ENCODE measurements at regions not wholly inside any gene's neighbourhood (a gene's known extent, or its start where the extent isn't known, plus 50 kb on each side); places are given as distances from the start of the nearest gene placed in this dataset.
"Not testable (repeated sequence)": the region's sequence is repeated elsewhere in the genome, so short reads cannot be mapped to it uniquely, and the experiment has no call there.

DNA sequence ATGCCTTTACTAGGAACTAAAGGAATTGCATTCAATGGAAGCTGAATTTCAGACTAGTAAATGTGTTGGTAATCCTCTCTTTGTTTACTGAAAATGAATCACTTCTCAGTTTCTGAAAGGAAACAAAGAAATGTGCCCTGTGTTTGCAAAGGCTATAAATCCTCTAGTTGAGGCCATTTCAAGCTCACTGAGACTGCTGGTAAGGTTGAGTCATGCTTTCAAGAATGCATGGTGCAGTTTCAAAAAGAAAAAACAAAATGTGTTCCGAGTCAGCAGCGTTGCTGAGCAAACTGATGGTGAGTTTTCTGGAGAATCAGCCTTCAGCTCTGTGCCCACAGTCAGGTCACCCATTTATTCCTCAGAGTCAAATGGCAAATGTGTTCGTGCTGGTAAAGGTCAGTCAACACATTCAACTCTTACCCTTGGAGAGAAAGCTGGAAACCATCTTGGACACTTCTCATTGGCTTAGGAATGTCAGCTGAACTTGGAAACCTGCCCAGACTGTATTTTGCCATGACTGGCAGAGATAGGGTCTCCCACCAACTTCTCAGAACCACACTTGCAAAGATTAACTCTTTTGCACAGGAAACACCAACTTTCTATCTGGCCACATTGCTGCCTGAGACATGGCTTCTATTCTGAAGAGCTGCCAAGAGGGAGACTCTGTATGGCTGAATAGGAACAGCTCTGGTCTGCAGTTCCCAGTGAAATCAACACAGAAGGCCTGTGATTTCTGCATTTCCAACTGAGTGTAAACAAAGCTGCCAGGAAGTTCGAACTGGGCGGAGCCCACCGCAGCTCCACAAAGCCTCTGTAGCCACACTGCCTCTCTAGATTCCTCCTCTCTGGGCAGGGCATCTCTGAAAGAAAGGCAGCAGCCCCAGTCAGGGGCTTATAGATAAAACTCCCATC lies 484.4 kb downstream of the ATP23 start:
- DNase-seq, result no peak

DNA sequence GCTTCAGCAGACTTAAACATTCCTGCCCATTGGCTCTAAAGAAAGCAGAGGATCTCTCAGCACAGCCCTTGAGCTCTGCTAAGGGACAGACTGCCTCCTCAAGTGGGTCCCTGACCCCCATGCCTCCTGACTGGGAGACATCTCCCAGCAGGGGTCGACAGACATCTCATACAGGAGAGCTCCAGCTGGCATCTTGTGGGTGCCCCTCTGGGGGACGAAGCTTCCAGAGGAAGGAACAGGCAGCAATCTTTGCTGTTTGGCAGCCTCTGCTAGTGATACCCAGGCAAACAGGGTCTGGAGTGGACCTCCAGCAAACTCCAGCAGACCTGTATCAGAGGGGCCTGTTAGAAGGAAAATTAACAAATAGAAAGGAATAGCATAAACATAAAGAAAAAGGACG lies 485.1 kb downstream of the ATP23 start:
- DNase-seq, result not testable (repeated sequence)

DNA sequence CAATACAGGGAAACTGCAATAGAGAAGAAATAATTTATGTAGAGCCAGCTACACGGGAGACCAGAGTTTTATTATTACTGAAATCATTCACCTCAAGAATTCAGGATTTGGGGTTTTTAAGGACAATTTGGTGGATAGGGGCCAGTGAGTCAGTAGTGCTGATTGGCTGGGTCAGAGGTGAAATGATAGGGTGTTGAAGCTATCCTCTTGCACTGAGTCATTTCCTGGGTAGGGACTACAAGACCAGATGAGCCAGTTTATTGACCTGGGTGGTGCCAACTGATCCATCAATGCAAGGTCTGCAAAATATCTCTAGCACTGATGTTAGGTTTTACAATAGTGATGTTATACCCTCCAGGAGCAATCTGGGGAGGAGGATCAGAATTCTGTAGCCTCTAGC lies 486.3 kb downstream of the LRIG3 start:
- no peak for DNase-seq

DNA sequence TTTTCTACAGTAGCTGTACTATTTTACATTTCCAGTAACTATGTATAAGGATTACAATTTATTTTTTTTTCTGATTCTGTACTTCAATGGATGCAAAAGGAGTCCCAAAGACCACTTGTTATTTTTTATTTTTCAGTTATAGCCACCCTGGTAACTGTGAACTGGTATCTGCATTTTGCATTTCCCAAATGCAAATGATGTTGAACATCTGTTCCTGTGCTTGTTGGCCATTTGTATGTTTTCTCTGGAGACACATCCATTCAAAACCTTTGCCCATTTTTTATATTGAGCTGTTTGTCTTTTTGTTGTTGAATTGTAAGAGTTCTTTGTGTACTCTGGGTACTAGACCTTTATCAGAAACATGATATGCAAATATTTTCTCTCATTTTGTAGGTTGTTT lies 485.6 kb downstream of the LRIG3 start:
- DNase-seq, result no peak

DNA sequence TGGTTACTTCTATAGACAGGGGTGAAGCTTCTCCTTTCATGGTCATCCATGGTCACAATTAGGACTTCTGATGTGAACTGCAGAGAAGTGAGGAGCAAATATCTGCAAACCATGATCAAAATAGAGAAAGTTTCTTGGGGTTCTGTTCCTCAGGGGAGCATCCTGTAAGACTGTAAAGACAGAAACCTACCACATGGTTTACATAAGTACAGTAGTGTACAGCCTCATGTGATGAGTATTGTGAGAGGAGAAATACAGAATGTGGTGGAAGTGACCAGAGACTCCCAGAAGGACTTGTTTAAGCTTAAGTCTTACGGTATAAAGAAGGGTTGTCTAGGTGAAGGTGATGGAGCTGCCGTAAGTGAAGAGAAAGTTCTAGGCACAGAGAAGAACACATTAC lies 484.7 kb downstream of the LRIG3 start:
- DNase-seq, result no peak

DNA sequence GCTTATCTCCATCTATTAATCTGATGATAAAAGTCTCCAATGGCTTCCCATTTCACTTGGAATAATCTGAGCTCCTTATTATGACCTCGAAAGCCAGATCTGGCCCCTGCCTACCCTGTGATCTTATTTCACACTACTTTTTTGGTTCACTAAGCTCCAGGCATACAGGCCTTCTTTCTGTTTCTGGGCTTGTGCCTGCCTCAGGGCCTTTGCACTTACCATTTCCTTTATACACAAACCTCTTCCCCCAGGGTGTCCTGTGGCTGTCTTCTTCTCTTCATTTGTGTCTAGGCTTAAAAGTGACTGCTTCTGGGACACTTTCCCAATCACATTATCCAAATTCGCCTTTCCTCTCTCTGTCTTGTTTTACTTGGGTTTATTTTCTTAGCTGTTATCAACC lies 478.8 kb downstream of the LRIG3 start:
- no peak for DNase-seq

DNA sequence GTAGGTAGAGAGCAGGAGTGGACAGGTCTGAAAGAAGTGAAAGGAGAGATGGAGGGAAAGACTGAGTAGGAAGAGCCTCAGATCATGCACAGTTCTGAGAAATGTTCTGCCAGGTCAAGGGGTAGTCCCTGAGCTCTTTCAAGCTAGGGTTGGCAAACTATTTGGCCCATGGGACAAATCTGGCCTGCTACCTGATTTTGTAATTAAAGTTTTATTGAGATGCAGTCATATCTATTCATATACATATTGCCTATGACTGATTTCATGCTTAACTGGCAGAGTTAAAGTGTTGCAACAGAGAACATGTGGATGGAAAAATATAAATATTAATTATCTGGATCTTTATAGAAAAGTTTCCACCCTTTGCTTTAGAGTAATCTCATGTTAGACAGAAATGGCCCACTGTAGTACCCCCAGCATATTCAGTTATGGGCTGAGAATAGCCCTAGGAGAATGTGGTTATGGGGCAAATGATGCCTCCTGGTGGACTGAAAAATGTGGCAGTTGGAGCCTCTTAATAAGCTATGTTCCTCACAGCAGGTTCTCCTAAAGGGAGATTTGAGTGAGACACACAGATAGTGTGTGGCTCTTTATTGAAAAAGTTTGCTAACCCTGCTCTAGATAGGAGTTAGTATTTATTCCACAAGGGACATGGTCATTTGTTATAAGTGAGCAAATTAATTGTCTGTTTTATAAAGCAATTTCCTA lies 476.9 kb downstream of the LRIG3 start:
- DNase-seq, result no peak

DNA sequence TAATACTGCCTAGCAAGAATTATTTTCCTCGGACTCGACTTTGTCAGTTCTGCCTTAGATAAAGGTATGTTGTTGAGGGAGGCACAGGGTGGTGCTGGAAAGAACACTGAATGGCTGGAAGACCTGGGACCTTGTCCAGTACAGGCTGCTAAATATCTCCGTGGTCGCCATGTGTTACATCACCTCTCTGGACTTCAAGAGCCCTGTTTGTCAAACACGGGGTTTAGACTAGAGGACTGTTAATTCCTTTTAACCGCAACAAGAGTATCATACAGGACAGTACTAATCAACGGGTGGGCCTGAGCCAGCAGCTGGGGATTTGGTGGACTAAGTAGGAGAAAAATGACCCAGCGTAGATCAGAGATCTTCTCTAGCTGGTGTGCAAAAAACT lies 476.3 kb downstream of the LRIG3 start:
- DNase-seq, result no peak

DNA sequence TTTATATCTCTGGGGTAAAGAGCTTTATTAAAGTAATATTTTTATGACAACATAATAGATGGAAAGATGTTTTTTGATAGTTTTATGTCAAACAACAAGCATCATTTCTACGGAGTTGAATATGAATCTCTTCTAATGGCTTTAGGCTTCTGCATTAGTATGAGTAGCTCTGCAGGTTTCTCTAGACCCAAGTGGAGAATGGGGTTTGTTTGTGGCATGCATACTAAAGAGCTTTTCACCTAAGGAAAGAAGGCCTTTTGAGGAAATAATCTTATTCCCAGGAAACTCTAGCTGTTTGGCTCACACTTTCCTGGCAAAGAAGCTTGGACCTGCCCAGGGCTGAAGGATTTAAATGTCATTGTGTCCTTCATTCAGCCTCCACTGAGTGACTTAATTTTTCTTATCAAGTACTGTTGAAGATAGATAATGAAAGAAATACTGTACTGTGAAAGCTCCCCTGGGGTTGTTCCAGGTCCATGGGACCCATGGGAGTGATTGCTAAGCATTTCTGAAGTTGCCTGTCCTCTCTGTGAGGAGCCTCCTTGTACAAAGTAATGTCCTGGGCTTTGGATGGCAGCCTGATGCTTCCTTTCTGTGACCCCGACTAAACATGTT lies 469.3 kb downstream of the LRIG3 start:
- DNase-seq, result no peak

DNA sequence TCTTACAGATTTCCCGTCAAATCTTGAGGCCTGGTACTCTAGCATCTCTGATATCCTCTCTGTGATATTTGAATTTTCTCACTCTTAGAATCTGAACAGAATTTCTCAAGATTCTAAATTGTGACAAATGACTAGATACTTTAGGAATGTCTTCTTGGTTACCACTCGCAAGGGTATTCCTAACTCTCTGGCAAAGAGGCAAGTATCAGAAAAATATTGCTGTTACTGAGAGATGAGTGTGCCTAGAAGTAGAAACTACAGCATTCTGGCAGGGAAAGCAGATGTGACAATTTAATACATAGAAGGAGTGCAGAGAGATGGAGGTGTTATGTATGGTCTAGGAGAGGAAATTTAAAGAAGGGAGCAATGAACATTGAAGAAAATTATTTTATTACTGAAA lies 467.8 kb downstream of the LRIG3 start:
- DNase-seq, result no peak

DNA sequence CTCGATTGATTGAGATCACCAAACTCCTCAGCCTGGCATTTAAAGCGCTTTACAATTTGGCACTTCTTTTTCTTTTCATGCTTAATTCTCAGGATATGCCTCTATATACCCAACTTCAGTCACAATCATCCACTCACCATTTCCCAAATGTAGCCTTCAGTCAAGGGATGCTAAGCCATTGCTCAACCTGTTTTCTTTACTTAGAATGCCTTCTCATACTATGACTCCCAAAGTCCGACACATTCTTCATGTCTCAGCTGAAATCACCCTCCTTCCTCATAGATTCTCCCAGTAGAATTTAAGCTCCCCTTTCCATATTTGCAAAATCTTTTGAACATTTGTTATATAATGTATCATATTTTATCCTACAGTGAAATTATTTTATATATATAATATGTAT lies 467.0 kb downstream of the LRIG3 start:
- no peak for DNase-seq

DNA sequence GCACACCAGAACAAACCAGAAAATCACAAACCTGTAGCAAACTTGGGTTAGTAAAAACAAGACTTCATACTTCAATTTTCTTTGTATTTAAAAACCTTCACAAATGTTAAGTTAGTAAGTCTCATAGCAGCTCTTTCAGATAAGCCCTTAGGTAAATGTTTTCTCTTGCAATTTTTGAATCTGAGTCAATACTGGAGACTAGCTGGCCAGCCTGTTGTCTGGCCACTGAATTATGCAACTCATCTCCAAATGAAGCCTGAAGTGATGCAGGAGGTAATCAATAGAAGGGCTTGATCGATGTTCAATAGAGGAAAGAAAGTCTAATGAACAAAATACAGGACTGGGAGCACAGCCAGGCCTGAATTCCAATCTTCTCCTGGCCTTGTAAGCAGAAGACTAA lies 465.2 kb downstream of the LRIG3 start:
- DNase-seq, result no peak

DNA sequence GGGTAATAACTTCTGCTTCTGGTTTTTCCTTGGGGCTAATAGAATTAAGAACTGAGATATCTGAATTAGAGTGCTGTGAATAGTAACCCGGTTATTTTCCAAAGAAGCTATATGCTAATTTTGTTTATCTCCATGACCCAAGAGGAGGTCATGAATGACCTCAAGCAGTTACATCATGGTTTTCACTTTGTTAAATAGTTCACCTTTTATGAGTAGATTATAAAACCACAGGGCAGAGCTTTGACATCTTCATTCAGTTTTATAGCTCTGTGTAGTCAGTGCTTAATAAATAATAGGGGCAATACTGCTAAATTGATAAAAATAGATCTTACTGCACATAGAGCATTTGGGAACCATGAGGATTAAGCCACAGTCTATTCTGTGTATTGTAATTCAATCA lies 462.2 kb downstream of the LRIG3 start:
- no peak for DNase-seq

DNA sequence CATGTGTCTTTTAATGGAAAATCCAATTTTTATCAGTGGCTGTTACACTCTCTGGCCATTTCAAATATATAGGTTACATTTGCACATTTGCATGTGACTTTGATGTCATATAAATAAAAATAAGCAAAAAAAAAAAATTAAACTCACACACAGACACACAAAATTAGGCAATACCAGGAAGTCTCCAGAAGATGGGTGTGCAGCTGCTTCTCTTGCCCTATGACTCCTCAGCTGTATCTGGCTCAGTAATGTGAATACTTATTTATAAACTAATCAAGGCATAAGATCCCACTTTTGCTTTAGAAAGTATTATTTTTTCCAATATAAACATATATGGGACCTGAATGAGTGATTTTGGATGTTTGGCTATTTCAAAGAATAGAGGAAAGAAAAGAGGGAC lies 461.1 kb downstream of the LRIG3 start:
- DNase-seq, result no peak

DNA sequence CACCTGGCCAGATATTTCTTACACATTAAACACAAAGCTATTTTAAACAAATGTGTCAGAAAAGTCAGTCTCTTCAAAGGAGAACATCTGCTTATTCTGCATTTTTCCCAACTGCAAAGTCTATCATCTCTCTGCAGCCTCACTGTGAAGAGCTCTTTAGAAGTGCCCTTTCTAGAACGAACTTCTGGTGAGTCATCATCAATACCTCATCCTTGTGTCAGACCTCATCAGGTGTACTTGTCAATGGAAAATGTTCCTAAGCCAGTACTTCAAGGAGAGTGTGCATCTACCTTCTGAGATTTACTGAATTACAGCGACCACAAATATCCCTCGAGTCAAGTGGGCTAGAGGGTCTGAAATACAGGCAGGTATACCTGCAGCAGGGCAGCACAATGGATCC lies 457.3 kb downstream of the LRIG3 start:
- no peak for DNase-seq

DNA sequence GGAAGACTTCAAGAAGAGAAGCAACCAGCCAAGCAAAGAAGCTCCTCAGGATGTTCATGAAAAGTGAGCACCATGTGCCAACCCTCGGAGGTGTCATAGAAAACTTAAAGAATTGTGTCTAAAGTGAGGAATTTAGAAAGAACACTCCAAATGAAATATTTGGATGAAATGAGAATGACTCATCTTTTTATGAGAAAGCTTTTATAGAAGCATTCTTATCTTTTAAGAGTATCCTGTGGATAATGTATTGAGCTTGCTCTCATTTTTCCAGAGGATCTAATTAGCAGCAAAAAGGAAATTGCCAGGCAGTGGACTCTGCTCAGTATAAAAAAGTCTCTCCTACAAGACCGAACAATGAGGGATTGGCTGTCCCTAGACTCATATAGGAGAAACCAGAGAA lies 454.9 kb downstream of the LRIG3 start:
- DNase-seq, result no peak

DNA sequence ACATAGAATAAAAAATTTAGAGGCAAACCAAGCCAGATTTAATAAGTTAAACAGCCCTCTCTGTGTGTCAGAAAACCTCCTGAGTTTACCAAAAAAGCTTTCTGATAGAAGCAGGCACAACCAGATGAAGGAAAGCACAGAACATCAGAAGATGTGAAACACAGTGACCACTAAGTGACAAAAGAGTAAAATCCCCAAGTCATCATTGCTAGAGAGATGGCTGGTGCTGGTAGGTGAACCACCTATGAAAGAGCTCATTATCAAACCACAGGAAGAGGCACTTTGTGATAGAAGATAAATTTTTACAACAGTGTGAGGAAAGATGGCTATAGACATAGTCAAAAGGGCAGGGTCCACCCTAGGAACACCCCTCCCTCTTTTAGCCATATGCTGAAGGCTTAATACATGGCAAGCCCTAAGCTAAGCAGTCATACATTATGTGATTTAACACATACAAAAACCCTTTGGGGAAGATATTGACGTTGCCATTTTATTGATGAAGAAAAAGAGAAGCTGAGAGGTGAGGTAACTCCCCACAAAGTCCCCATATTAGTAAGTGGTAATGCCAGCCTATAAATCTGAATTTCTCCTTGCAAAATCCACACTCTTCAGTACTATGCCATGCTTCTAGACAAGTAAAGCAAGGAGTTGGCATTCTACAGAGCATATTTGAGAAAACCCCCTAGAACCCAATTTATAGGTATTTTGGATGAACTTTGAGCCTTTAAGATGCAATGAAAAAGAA lies 449.9 kb downstream of the LRIG3 start:
- no peak for DNase-seq

DNA sequence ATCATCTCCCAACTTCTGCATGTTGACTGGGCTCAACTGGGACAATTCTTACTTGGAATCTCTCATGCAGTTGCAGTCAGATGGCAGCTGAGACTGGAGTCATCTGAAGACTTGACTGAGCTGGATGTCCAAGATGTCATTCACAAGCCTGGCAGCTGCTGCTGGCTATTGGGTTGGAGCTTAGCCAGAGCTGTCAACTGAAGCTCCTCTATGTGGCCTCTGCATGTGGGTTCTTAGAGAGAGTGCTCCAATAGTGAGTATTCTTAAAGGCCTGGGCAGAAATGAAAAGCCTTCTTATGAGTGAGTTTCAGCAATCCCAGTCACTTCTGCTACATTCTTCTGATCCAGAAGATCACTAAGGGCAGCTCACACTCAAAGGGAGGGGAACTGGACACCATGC lies 440.9 kb downstream of the LRIG3 start:
- DNase-seq, result no peak

DNA sequence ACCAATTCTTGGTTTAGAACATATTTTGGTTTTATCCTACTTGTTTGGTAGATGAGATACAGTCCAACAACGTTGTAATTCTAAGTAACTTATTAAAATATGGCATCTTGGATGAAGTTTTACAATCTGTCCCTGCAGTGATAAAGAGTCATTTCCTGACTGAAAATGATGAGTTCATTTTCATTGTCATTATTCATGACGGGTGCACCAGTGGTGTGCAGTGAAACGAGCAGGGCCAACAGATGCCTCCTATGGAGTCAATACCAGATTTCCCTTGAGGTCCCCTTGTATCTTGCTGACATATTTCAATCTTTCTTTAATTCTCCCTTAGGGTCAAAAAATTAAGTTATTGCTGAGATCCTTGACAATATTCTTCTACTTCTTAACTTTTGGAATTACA lies 438.5 kb downstream of the LRIG3 start:
- no peak for DNase-seq

DNA sequence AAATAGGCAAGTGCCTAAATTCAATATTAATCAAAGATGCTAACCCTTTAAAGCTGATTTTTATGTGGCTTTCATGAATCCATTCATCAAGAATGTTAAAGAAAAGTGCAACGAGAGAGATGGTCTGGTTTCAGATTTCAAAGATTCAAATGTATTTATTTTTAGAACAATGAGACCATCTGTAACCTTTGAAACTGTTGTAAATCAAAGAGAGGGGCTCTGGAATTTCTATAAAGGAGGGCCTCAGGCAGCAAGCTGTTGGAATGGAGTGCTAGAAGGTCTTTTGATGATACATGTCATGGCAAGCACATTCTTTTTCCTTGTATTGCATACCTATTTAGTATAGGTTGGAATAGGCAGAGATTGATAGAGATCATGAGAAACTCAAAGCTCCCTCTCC lies 433.0 kb downstream of the LRIG3 start:
- no peak for DNase-seq

DNA sequence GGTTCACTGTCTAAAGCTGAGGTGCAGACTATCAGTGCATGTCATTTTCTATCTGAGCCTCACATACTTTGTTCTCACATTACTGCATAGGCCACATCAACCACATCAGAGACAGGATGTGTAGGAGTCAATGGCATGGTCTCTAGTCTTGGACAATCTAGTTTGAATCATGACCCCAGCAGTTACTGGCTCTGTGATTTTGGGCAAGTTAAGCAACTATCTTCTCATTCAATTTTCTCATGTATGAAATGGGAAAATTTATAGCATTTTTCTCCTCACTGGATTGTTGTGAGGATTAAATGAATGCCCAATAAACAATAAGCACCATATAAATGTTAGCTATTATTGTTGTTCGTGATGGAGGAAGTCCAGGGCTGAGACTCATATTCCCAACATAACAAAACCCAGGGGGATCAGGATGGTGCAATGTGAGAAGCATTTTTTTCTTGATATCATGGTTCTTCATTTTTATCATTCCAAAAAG lies 432.6 kb downstream of the LRIG3 start:
- DNase-seq, result no peak

DNA sequence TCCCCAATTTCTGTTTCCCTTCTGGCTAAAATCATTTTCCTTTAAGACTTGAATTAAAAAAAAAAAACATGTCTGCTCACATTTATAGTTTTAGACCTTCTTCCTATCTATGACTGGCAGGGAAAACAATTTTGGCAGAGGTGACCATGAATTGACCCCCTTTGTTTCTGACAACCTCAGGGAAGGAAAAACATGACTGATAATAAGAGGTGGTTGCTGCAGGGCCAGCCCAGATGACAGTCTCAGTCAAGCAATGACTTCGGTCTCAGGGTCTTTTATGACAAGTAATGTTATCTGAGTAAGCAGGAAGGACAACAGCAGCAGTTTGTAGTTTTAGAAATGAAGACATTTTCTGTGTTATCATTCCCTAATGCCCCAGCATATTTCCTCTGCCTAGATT lies 430.9 kb downstream of the LRIG3 start:
- no peak for DNase-seq

DNA sequence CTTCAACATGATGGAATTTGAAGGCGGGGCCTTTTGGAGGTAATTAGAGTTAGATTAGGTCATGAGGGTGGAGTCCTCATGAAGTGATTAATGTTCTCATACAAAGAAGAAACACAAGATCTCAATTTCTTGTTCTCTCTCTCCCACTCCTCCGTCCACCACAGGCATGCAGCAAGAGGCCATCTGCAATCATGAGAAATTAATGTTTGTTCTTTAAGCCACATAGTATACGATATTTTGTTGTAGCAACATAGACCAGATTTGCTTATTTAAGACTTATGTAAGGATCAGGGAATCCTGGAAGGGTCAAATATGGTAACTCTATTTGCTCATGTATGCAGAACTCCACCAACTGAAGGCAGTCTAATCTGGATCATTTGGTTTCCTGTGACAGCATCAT lies 429.0 kb downstream of the LRIG3 start:
- no peak for DNase-seq
